ENCODE measurements at regions not wholly inside any gene's neighbourhood (a gene's known extent, or its start where the extent isn't known, plus 50 kb on each side); places are given as distances from the start of the nearest gene placed in this dataset.

DNA sequence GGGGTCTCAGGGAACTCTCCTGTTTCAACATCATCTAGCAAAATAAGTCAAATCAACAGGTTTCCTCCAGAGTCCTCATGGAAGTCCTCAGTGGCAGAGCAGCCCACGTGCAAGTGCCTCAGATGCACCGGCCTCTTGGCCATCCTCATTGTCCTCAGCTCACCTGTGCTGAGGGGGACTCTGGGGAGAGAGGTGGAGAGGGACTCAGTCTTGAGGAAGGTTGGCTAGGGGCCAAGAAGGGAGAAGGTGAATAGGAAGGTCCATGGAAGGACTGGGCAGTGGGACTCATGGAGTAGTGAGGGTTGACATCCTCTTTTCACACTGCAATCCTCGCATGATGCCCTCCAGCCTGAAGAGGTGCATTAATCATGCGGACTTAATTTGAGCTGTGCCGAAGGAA lies 77.9 kb upstream of the DUSP22 start:
- peaks cover 14% of the 10 kb centered on the region; the same call in 1 of the 2 replicates for H3K9me3 ChIP-seq (ENCODE audit: insufficient read depth, low read length)
- no peak overlapping the region for H3K4me3 ChIP-seq (ENCODE audit: insufficient read length, low read depth)
- no peak overlapping the region for H3K9ac ChIP-seq (ENCODE audit: insufficient read length, low read depth)
- no peaks in the 10 kb centered on the region for H3K36me3 ChIP-seq (ENCODE audit: insufficient read depth, insufficient read length, low read length)
- peaks cover 3% of the 10 kb centered on the region for H3K4me1 ChIP-seq (ENCODE audit: insufficient read depth, insufficient read length)
- TF ChIP-seq ZNF274 (IDR thresholded peaks at IDR 0.05; ENCODE audit: low read depth, low read length) (no peak), YY1 (IDR thresholded peaks at IDR 0.05; ENCODE audit: insufficient read depth, insufficient read length) (no peak), SUZ12 (IDR thresholded peaks at IDR 0.05; ENCODE audit: extremely low read depth, insufficient read depth, insufficient read length) (no peak)
- no peaks in the 10 kb centered on the region for H3K27me3 ChIP-seq (ENCODE audit: insufficient read depth, insufficient read length)
- no peak for DNase-seq (ENCODE audit: low read depth, low spot score)

GRCh38 chr6:215335-216034 lies 76.8 kb upstream of the DUSP22 start:
- DNase-seq (ENCODE audit: low read depth, low spot score): no peak
- H3K9ac ChIP-seq (ENCODE audit: insufficient read length, low read depth): no peak overlapping the region
- no peak overlapping the region for H3K4me3 ChIP-seq (ENCODE audit: insufficient read length, low read depth)
- no peaks in the 10 kb centered on the region for H3K27me3 ChIP-seq (ENCODE audit: insufficient read depth, insufficient read length)
- H3K4me1 ChIP-seq (ENCODE audit: insufficient read depth, insufficient read length): peaks cover 2% of the 10 kb centered on the region
- peaks cover 14% of the 10 kb centered on the region; the same call in 1 of the 2 replicates for H3K9me3 ChIP-seq (ENCODE audit: insufficient read depth, low read length)
- no peaks in the 10 kb centered on the region for H3K36me3 ChIP-seq (ENCODE audit: insufficient read depth, insufficient read length, low read length)
- TF ChIP-seq SUZ12 (IDR thresholded peaks at IDR 0.05; ENCODE audit: extremely low read depth, insufficient read depth, insufficient read length) (no peak), YY1 (IDR thresholded peaks at IDR 0.05; ENCODE audit: insufficient read depth, insufficient read length) (no peak), ZNF274 (IDR thresholded peaks at IDR 0.05; ENCODE audit: low read depth, low read length) (no peak)

- TF ChIP-seq YY1 (IDR thresholded peaks at IDR 0.05; ENCODE audit: insufficient read depth, insufficient read length) (no peak), SUZ12 (IDR thresholded peaks at IDR 0.05; ENCODE audit: extremely low read depth, insufficient read depth, insufficient read length) (no peak), ZNF274 (IDR thresholded peaks at IDR 0.05; ENCODE audit: low read depth, low read length) (no peak)
- H3K4me3 ChIP-seq (ENCODE audit: insufficient read length, low read depth): no peak overlapping the region
- no peak overlapping the region for H3K9ac ChIP-seq (ENCODE audit: insufficient read length, low read depth)
- DNase-seq (ENCODE audit: low read depth, low spot score): peak; percentile 20
- H3K27me3 ChIP-seq (ENCODE audit: insufficient read depth, insufficient read length): no peaks in the 10 kb centered on the region
- no peaks in the 10 kb centered on the region for H3K36me3 ChIP-seq (ENCODE audit: insufficient read depth, insufficient read length, low read length)
- peaks cover 14% of the 10 kb centered on the region; the same call in 1 of the 2 replicates for H3K9me3 ChIP-seq (ENCODE audit: insufficient read depth, low read length)
- peaks cover 2% of the 10 kb centered on the region for H3K4me1 ChIP-seq (ENCODE audit: insufficient read depth, insufficient read length)
Observed at GRCh38 chr6:217048-217659, 75.1 kb upstream of the DUSP22 start.

DNA sequence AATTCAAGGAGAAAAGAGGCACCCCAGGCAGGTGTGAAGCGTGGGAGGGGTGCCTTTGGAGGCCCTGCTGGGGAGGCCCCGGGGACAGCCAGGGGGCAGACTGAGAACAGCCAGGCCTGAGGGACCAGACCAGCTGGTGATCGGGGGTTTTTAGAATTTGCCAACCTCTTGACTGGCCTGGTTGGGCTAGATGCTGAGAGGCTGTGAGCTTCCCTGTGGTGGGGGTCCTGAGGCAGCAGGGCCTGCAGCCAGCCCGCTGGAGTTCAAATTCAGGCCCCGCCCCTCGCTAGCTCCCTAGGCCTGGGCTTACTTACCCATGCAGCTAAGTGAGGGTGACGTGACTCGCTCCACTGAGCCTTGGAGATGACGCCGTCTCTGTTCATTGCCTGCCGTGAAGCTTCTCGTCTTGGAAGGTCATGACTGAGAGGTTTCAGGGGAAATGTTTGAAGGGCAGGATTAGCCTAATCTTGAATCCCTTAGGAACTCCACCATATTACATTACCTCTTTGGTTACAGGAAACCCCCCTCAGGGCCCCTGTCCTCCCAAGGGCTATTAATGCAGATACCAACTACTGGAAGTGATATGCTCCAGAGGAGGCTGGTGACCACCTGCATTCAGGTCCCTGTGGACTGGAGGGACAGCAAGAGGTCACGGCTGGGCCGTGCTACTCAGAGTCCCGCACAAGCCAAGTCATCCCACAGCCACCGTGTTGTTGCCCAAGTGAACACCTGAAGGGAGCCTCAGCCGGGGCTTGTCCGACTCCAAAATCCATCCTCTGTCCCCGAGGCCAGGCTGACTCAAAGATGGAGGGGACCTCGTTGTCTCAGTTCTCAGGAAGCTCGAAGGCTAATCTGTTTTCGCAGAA lies 73.9 kb upstream of the DUSP22 start:
- Histone ChIP-seq H3K9me3 (ENCODE audit: insufficient read depth, low read length) (peaks cover 14% of the 10 kb centered on the region; the same call in 1 of the 2 replicates), H3K36me3 (ENCODE audit: insufficient read depth, insufficient read length, low read length) (no peaks in the 10 kb centered on the region), H3K9ac (ENCODE audit: insufficient read length, low read depth) (no peak overlapping the region), H3K27me3 (ENCODE audit: insufficient read depth, insufficient read length) (no peaks in the 10 kb centered on the region), H3K4me1 (ENCODE audit: insufficient read depth, insufficient read length) (peaks cover 2% of the 10 kb centered on the region), H3K4me3 (ENCODE audit: insufficient read length, low read depth) (no peak overlapping the region)
- DNase-seq (ENCODE audit: low read depth, low spot score): no peak
- no peak for TF ChIP-seq YY1 (IDR thresholded peaks at IDR 0.05; ENCODE audit: insufficient read depth, insufficient read length)
- TF ChIP-seq SUZ12 (IDR thresholded peaks at IDR 0.05; ENCODE audit: extremely low read depth, insufficient read depth, insufficient read length): no peak
- TF ChIP-seq ZNF274 (IDR thresholded peaks at IDR 0.05; ENCODE audit: low read depth, low read length): no peak

GRCh38 chr6:219019-219570 lies 73.2 kb upstream of the DUSP22 start:
- no peak for DNase-seq (ENCODE audit: low read depth, low spot score)
- H3K9ac ChIP-seq (ENCODE audit: insufficient read length, low read depth): no peak overlapping the region
- H3K36me3 ChIP-seq (ENCODE audit: insufficient read depth, insufficient read length, low read length): no peaks in the 10 kb centered on the region
- H3K4me3 ChIP-seq (ENCODE audit: insufficient read length, low read depth): no peak overlapping the region
- no peak for TF ChIP-seq ZNF274 (IDR thresholded peaks at IDR 0.05; ENCODE audit: low read depth, low read length)
- TF ChIP-seq YY1 (IDR thresholded peaks at IDR 0.05; ENCODE audit: insufficient read depth, insufficient read length): no peak
- TF ChIP-seq SUZ12 (IDR thresholded peaks at IDR 0.05; ENCODE audit: extremely low read depth, insufficient read depth, insufficient read length): no peak
- peaks cover 7% of the 10 kb centered on the region; the same call in 1 of the 2 replicates for H3K9me3 ChIP-seq (ENCODE audit: insufficient read depth, low read length)
- peaks cover 2% of the 10 kb centered on the region for H3K4me1 ChIP-seq (ENCODE audit: insufficient read depth, insufficient read length)
- no peaks in the 10 kb centered on the region for H3K27me3 ChIP-seq (ENCODE audit: insufficient read depth, insufficient read length)

- Histone ChIP-seq H3K4me3 (ENCODE audit: insufficient read length, low read depth) (no peak overlapping the region), H3K36me3 (ENCODE audit: insufficient read depth, insufficient read length, low read length) (no peaks in the 10 kb centered on the region), H3K27me3 (ENCODE audit: insufficient read depth, insufficient read length) (no peaks in the 10 kb centered on the region), H3K9me3 (ENCODE audit: insufficient read depth, low read length) (peaks cover 1% of the 10 kb centered on the region; the same call in 1 of the 2 replicates), H3K4me1 (ENCODE audit: insufficient read depth, insufficient read length) (peaks cover 2% of the 10 kb centered on the region), H3K9ac (ENCODE audit: insufficient read length, low read depth) (no peak overlapping the region)
- DNase-seq (ENCODE audit: low read depth, low spot score): no peak
- TF ChIP-seq SUZ12 (IDR thresholded peaks at IDR 0.05; ENCODE audit: extremely low read depth, insufficient read depth, insufficient read length) (no peak), ZNF274 (IDR thresholded peaks at IDR 0.05; ENCODE audit: low read depth, low read length) (no peak), YY1 (IDR thresholded peaks at IDR 0.05; ENCODE audit: insufficient read depth, insufficient read length) (no peak)
Observed at GRCh38 chr6:219641-220198, 72.6 kb upstream of the DUSP22 start.

Data from NT2/D1 (cell line).